ENCODE measurements at regions not wholly inside any gene's neighbourhood (a gene's known extent, or its start where the extent isn't known, plus 50 kb on each side); places are given as distances from the start of the nearest gene placed in this dataset.

- Histone ChIP-seq H3K27ac (ENCODE audit: low read depth, low read length) (no peak overlapping the region), H3K9me3 (ENCODE audit: control insufficient read depth, insufficient read depth, low read length) (0 out of 2 replicates have a peak, but pooled peaks cover 3% of the 10 kb centered on the region), H3F3A (ENCODE audit: control insufficient read depth, insufficient read depth) (no peaks in the 10 kb centered on the region), H3K4me1 (ENCODE audit: control insufficient read depth, low read length) (no peaks in the 10 kb centered on the region), H3K4me3 (ENCODE audit: low read length) (no peak overlapping the region), H3K36me3 (ENCODE audit: control insufficient read depth, low read length) (no peaks in the 10 kb centered on the region), H4K20me1 (ENCODE audit: control insufficient read depth, insufficient read depth, low read depth, low read length) (no peaks in the 10 kb centered on the region), H3K4me2 (ENCODE audit: low read length) (no peak overlapping the region), H3K9me2 (replicated peaks; ENCODE audit: control insufficient read depth, low read length) (no peaks in the 10 kb centered on the region), H3K27me3 (ENCODE audit: control insufficient read depth, low read length) (no peaks in the 10 kb centered on the region), H3K79me2 (ENCODE audit: control insufficient read depth, low read length) (no peaks in the 10 kb centered on the region)
- TF ChIP-seq EZH2phosphoT487 (IDR thresholded peaks at IDR 0.05; ENCODE audit: borderline replicate concordance, low read length) = no peak
Observed at GRCh38 chr15:46555547-46555946, 920.7 kb downstream of the SQOR start.

DNA sequence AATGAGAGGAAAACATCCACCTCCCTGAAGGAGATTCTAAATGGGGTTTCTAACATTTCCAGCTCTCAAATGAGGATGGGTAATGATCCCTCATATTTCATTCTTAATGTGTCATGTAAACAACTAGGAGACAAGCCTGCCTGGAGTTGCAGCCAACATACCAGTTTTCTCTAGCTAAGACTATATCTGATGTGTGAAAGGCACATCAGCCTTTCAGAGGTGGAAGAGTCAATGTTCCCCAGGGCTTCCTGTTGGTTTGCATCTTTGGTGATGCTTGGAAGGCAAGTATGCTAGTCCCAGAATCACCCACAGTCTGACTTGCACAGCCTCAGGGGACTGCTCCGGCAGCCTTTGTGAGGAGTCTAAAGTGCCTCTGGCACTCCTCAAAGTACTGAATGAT, 921.2 kb downstream of the SQOR start:
- no peaks in the 10 kb centered on the region for H3F3A ChIP-seq (ENCODE audit: control insufficient read depth, insufficient read depth)
- TF ChIP-seq EZH2phosphoT487 (IDR thresholded peaks at IDR 0.05; ENCODE audit: borderline replicate concordance, low read length) = no peak
- TF ChIP-seq CTCF (IDR thresholded peaks at IDR 0.05; ENCODE audit: low read depth, low read length, poor library complexity, severe bottlenecking) = no peak
- no peaks in the 10 kb centered on the region for H3K36me3 ChIP-seq (ENCODE audit: control insufficient read depth, low read length)
- no peaks in the 10 kb centered on the region for H3K79me2 ChIP-seq (ENCODE audit: control insufficient read depth, low read length)
- H3K27me3 ChIP-seq (ENCODE audit: control insufficient read depth, low read length) = no peaks in the 10 kb centered on the region
- H3K27ac ChIP-seq (ENCODE audit: low read depth, low read length) = no peak overlapping the region
- no peak overlapping the region for H3K4me2 ChIP-seq (ENCODE audit: low read length)
- 0 out of 2 replicates have a peak, but pooled peaks cover 3% of the 10 kb centered on the region for H3K9me3 ChIP-seq (ENCODE audit: control insufficient read depth, insufficient read depth, low read length)
- H3K4me1 ChIP-seq (ENCODE audit: control insufficient read depth, low read length) = no peaks in the 10 kb centered on the region
- no peaks in the 10 kb centered on the region for H4K20me1 ChIP-seq (ENCODE audit: control insufficient read depth, insufficient read depth, low read depth, low read length)
- H3K4me3 ChIP-seq (ENCODE audit: low read length) = no peak overlapping the region
- H3K9me2 ChIP-seq (replicated peaks; ENCODE audit: control insufficient read depth, low read length) = no peaks in the 10 kb centered on the region

GRCh38 chr15:46556559-46557379, 921.9 kb downstream of the SQOR start:
- H3K4me3 ChIP-seq (ENCODE audit: low read length) = no peak overlapping the region
- H3K9me3 ChIP-seq (ENCODE audit: control insufficient read depth, insufficient read depth, low read length) = 0 out of 2 replicates have a peak, but pooled peaks cover 3% of the 10 kb centered on the region
- H3K36me3 ChIP-seq (ENCODE audit: control insufficient read depth, low read length) = no peaks in the 10 kb centered on the region
- H3F3A ChIP-seq (ENCODE audit: control insufficient read depth, insufficient read depth) = no peaks in the 10 kb centered on the region
- H4K20me1 ChIP-seq (ENCODE audit: control insufficient read depth, insufficient read depth, low read depth, low read length) = no peaks in the 10 kb centered on the region
- no peaks in the 10 kb centered on the region for H3K9me2 ChIP-seq (replicated peaks; ENCODE audit: control insufficient read depth, low read length)
- no peaks in the 10 kb centered on the region for H3K4me1 ChIP-seq (ENCODE audit: control insufficient read depth, low read length)
- no peak overlapping the region for H3K4me2 ChIP-seq (ENCODE audit: low read length)
- no peaks in the 10 kb centered on the region for H3K79me2 ChIP-seq (ENCODE audit: control insufficient read depth, low read length)
- TF ChIP-seq CTCF (IDR thresholded peaks at IDR 0.05; ENCODE audit: low read depth, low read length, poor library complexity, severe bottlenecking) (no peak), EZH2phosphoT487 (IDR thresholded peaks at IDR 0.05; ENCODE audit: borderline replicate concordance, low read length) (no peak)
- H3K27me3 ChIP-seq (ENCODE audit: control insufficient read depth, low read length) = no peaks in the 10 kb centered on the region
- no peak overlapping the region for H3K27ac ChIP-seq (ENCODE audit: low read depth, low read length)

DNA sequence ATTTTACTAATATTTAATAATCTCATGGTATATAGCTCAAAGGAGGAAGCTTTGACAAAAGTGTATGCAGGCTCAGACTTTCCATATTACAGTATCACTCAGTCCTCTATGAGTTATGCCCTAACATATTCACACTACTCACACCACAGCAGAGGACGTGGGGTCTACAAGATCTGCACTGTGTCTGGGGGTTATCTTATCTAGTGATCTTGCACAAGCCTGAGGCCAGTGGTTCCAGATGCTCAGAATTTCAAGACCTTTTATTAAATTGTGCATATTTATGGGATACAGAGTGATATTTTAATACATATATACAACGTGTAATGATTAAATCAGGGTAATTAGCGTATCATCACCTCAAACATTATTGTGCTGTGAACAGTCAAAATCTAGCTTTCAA, 933.1 kb downstream of the SQOR start:
- TF ChIP-seq EZH2phosphoT487 (IDR thresholded peaks at IDR 0.05; ENCODE audit: borderline replicate concordance, low read length) = no peak
- no peak for TF ChIP-seq CTCF (IDR thresholded peaks at IDR 0.05; ENCODE audit: low read depth, low read length, poor library complexity, severe bottlenecking)

More for the DNA sequence above, 933.1 kb downstream of the SQOR start:
- Histone ChIP-seq H3K36me3 (ENCODE audit: control insufficient read depth, low read length) (no peaks in the 10 kb centered on the region), H3F3A (ENCODE audit: control insufficient read depth, insufficient read depth) (no peaks in the 10 kb centered on the region), H3K27ac (ENCODE audit: low read depth, low read length) (no peak overlapping the region), H3K4me3 (ENCODE audit: low read length) (no peak overlapping the region), H3K9me3 (ENCODE audit: control insufficient read depth, insufficient read depth, low read length) (peaks cover 3% of the 10 kb centered on the region; the same call in 1 of the 2 replicates), H4K20me1 (ENCODE audit: control insufficient read depth, insufficient read depth, low read depth, low read length) (no peaks in the 10 kb centered on the region), H3K27me3 (ENCODE audit: control insufficient read depth, low read length) (no peaks in the 10 kb centered on the region), H3K4me1 (ENCODE audit: control insufficient read depth, low read length) (no peaks in the 10 kb centered on the region), H3K9me2 (replicated peaks; ENCODE audit: control insufficient read depth, low read length) (no peaks in the 10 kb centered on the region), H3K79me2 (ENCODE audit: control insufficient read depth, low read length) (no peaks in the 10 kb centered on the region), H3K4me2 (ENCODE audit: low read length) (no peak overlapping the region)
